Kidney (tissue), 13 donors: ENCODE measurements at regions not wholly inside any gene's neighbourhood (a gene's known extent, or its start where the extent isn't known, plus 50 kb on each side); places are given as distances from the start of the nearest gene placed in this dataset.

ENCODE experiments used
- DNase-seq, 5 donors: peaks; one replicate each; pipeline ENCODE4 v3.0.0-alpha.2; 2013 to 2020
- FAIRE-seq: peaks from 2 replicates; lab custom pipeline; 2012; peaks lifted over from hg19 to GRCh38; lab: Jason Lieb, UNC
- H3K27ac ChIP-seq, 2 donors: one replicate each; pipeline ENCODE4 v1.7.0; 2013; ENCODE audit warnings: low read depth in 2 of 2, low read length in 2 of 2, inconsistent platforms in 1 of 2
- H3K27me3 ChIP-seq: one replicate; pipeline ENCODE4 v1.7.1; 2013; ENCODE audit warnings: low read length, inconsistent platforms; ENCODE audit not compliant: control insufficient read depth, insufficient read depth
- H3K36me3 ChIP-seq, 3 donors: one replicate each; pipeline versions ENCODE4 v1.7.0 to v1.7.1; 2013; ENCODE audit warnings: low read length in 3 of 3, control low read depth in 1 of 3, inconsistent platforms in 1 of 3; ENCODE audit not compliant: insufficient read depth in 3 of 3, control insufficient read depth in 2 of 3
- H3K4me1 ChIP-seq, 3 donors: one replicate each; pipeline versions ENCODE4 v1.7.0 to v1.7.1; 2013; ENCODE audit warnings: low read length in 3 of 3, inconsistent platforms in 1 of 3, low read depth in 1 of 3; ENCODE audit not compliant: control insufficient read depth in 2 of 3, insufficient read depth in 2 of 3
- H3K4me3 ChIP-seq, 3 donors: one replicate each; pipeline versions ENCODE4 v1.7.0 to v1.8.1; 2013; ENCODE audit warnings: low read length in 3 of 3, control low read depth in 1 of 3, inconsistent platforms in 1 of 3
- H3K9ac ChIP-seq, 3 donors: one replicate each; pipeline versions ENCODE4 v1.7.0 to v1.7.1; 2013; ENCODE audit warnings: low read length in 3 of 3, control low read depth in 1 of 3, inconsistent platforms in 1 of 3
- H3K9me3 ChIP-seq, 3 donors: one replicate each; pipeline versions ENCODE4 v1.7.0 to v1.7.1; 2013; ENCODE audit warnings: low read length in 3 of 3, control low read depth in 1 of 3, inconsistent platforms in 1 of 3; ENCODE audit not compliant: control insufficient read depth in 2 of 3, insufficient read depth in 1 of 3
- intact Hi-C: fragments of 100-400 bp; cut with DNase I; formaldehyde crosslinking; loops from one replicate; pipeline ENCODE4 v1.11.1; 2022
- TF ChIP-seq, protein P1 (sequence below): IDR thresholded peaks from 3 replicates; pipeline ENCODE4 v1.5.1; 2012; ENCODE audit warnings: mild to moderate bottlenecking, moderate library complexity, borderline replicate concordance; ENCODE audit not compliant: insufficient read depth; ENCODE audit errors: extremely low read depth
- donor health status: control.
- donor health status: control.
- donor health status: control.
- donor health status: control.
- donor health status: control.
- donor health status: DM: yes; HTN: yes; CAD: no.
- donor health status: Normal renal cell carcinoma (clear cell type).

DNA sequence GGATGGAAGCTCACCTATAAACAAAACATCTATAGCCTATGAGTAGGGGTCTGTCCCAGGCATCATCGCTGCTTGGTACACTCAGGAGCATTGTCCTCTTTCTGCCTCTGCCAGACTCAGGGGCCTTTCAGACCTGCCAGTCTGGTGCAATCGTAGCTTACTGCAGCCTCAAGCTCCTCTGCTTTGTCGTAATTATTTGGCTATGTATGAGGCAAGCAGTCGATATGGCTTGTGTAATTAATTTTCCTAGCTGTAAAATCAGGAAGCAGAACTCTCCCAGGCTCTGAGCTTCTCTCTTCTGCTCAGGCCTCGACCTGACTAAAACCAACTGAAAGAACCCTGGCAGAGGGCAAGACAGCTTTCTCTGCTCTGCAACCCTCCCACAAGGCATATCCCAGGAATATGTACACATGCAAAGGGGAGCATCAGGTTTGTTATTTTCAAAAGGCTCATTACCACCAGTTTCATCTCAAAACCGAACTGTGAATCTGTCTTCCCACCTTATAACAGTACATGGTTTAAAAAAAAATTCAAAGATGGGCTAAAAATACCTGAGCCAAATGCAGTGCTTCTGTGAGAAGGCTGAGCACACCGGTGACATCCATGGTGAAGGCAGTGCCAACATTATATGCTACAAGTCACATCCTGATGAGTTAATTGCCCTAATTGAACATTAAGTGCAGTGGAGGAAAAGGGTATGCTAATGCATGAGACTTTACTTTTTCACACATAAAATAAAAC is 309.2 kb upstream of the EMCN start:
- no peak for FAIRE-seq
- Histone ChIP-seq H3K9ac (no peak overlapping the region), H3K27ac (no peak overlapping the region), H3K27me3 (no peaks in the 10 kb centered on the region), H3K4me3 (no peak overlapping the region), H3K36me3 (no peaks in the 10 kb centered on the region), H3K9me3 (no peaks in the 10 kb centered on the region), H3K4me1 (no peaks in the 10 kb centered on the region)
- intact Hi-C loops = no loop called here
- DNase-seq = no peak
- TF ChIP-seq, protein P1, sequence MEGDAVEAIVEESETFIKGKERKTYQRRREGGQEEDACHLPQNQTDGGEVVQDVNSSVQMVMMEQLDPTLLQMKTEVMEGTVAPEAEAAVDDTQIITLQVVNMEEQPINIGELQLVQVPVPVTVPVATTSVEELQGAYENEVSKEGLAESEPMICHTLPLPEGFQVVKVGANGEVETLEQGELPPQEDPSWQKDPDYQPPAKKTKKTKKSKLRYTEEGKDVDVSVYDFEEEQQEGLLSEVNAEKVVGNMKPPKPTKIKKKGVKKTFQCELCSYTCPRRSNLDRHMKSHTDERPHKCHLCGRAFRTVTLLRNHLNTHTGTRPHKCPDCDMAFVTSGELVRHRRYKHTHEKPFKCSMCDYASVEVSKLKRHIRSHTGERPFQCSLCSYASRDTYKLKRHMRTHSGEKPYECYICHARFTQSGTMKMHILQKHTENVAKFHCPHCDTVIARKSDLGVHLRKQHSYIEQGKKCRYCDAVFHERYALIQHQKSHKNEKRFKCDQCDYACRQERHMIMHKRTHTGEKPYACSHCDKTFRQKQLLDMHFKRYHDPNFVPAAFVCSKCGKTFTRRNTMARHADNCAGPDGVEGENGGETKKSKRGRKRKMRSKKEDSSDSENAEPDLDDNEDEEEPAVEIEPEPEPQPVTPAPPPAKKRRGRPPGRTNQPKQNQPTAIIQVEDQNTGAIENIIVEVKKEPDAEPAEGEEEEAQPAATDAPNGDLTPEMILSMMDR = no peak

DNA sequence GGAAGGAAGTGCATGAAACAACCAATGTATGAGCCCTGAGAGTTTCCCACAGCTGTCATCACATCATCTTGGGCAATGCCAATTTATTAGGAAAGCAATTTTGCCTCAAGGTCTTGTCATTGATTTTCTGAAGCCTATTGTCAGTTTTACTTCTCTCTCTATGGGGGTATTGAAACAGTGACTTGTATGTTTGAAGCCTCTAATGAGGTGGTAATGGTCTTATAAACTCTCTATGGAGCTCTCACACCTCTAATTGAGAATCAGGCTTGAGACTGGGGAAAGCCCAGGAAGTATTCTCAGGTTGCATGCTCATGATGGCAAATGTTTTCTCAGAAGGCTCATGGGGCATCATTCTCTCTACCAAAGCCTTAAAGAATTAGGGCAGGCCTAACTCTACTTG is 308.2 kb upstream of the EMCN start:
- intact Hi-C loops = no loop called here
- H3K4me3 ChIP-seq = no peak overlapping the region
- no peaks in the 10 kb centered on the region for H3K9me3 ChIP-seq
- H3K27ac ChIP-seq = no peak overlapping the region
- H3K9ac ChIP-seq = no peak overlapping the region
- TF ChIP-seq, protein P1 = no peak
- H3K27me3 ChIP-seq = no peaks in the 10 kb centered on the region
- DNase-seq (no peak), FAIRE-seq (no peak)
- no peaks in the 10 kb centered on the region for H3K36me3 ChIP-seq
- no peaks in the 10 kb centered on the region for H3K4me1 ChIP-seq

DNA sequence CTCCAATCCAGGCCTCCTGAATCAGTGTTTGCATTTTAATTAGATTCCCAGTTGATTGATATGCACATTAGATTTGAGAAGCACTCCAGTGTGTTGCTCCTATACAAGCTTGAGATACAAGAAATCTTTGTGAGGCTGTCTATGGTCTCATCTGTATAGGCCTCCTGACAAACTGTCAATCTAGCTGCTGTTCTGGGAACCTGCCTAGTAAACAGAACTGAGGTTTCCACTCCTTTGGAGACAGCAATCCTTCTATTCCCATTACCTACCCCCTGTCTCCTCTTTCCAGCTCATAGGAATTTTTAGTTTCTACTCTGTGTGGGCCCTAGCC is 306.1 kb upstream of the EMCN start:
- intact Hi-C loops = no loop called here
- TF ChIP-seq, protein P1 = no peak
- no peak for FAIRE-seq
- no peak overlapping the region for H3K27ac ChIP-seq
- H3K4me1 ChIP-seq = no peaks in the 10 kb centered on the region
- no peak overlapping the region for H3K4me3 ChIP-seq
- no peaks in the 10 kb centered on the region for H3K27me3 ChIP-seq
- no peaks in the 10 kb centered on the region for H3K36me3 ChIP-seq
- H3K9ac ChIP-seq = no peak overlapping the region
- DNase-seq = no peak
- H3K9me3 ChIP-seq = no peaks in the 10 kb centered on the region
